Neuron (in vitro differentiated cells): ENCODE measurements at regions not wholly inside any gene's neighbourhood (a gene's known extent, or its start where the extent isn't known, plus 50 kb on each side); places are given as distances from the start of the nearest gene placed in this dataset.
"Not testable (repeated sequence)": the region's sequence is repeated elsewhere in the genome, so short reads cannot be mapped to it uniquely, and the experiment has no call there.

Experiments used
- H2AFZ ChIP-seq: one replicate; pipeline ENCODE4 v1.6.1; 2013; ENCODE audit warnings: low read depth, mild to moderate bottlenecking, inconsistent platforms, low read length, moderate library complexity
- H3K27me3 ChIP-seq: one replicate; pipeline ENCODE4 v1.6.1; 2013; ENCODE audit warnings: low read length; ENCODE audit not compliant: insufficient read depth
- H3K36me3 ChIP-seq: one replicate; pipeline ENCODE4 v1.6.1; 2013; ENCODE audit warnings: low read length; ENCODE audit not compliant: insufficient read depth
- H3K4me1 ChIP-seq: one replicate; pipeline ENCODE4 v1.6.1; 2013; ENCODE audit warnings: low read length; ENCODE audit not compliant: insufficient read depth
- H3K4me3 ChIP-seq: 2 replicates; pipeline ENCODE4 v1.5.1; 2013; ENCODE audit warnings: mild to moderate bottlenecking, low read length, moderate library complexity
- H3K9me3 ChIP-seq: one replicate; pipeline ENCODE4 v1.6.1; 2013; ENCODE audit warnings: low read length

DNA sequence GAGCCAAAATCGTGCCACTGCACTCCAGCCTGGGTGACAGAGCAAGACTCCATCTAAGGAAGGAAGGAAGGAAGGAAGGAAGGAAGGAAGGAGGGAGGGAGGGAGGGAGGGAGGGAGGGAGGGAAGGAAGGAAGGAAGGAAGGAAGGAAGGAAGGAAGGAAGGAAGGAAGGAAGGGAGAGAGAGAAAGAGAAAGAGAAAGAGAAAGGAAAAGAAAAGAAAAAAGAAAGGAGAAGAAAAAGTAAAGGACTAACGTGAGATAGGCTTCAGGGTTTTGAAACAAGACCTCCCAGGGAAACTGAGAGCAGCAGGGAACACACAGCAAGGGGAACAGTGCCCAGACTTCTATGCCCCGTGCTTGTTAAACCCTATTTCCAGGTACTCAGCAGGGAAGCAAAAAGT lies 278.7 kb downstream of the C16orf95 start:
- not testable (repeated sequence) for H3K4me3 ChIP-seq, H3K9me3 ChIP-seq, H3K36me3 ChIP-seq, H2AFZ ChIP-seq, H3K4me1 ChIP-seq
- peaks cover 13% of the 10 kb centered on the region for H3K27me3 ChIP-seq

DNA sequence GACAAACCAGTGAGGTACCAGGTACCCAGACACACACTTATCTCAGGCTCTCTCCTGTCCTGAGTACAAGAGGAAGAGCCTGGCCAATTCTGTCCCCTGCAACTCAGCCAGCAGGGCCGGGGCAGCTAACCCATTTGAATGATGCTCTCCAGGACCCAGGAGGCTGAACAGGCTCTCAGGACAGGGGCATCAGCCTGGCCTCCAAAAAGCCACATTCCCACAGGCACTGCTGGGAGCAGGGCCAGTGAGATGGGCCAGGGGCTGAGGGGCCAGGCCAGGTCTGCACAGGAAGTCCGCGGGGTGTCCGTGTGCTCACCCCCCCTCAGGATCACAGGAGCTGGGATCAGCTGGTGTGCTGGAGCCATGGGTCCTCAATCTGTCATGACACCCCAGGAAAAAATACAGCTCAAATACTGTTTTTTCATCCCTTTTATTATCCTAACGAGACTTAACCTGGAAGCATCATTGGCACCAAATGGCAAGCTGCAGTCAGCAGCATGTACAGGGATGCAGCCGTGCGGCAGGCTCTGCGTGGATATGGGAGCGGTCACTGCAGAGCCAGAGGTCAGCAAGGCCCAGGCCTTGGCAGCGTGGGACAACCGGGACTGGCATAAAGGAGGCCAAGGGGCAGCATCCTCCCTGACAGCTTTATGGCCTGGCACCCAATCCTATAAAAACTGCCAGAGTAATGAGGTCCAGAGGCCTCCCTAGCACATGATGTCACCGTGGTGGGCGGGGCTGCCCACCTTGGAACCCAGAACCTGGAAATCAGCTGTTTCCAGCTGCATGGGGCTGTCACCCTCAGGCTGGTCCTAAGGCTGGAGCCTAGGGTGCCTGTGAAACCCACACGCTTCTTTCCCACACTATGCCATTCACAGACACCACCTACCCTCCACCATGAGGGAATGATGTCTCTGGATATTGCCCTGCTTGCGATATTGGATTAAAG lies 276.7 kb downstream of the C16orf95 start:
- H3K27me3 ChIP-seq, result peaks cover 24% of the 10 kb centered on the region
- H3K9me3 ChIP-seq, result no peaks in the 10 kb centered on the region
- no peaks in the 10 kb centered on the region for H3K36me3 ChIP-seq
- no peak overlapping the region for H3K4me3 ChIP-seq
- H3K4me1 ChIP-seq, result no peaks in the 10 kb centered on the region
- H2AFZ ChIP-seq, result no peak overlapping the region

DNA sequence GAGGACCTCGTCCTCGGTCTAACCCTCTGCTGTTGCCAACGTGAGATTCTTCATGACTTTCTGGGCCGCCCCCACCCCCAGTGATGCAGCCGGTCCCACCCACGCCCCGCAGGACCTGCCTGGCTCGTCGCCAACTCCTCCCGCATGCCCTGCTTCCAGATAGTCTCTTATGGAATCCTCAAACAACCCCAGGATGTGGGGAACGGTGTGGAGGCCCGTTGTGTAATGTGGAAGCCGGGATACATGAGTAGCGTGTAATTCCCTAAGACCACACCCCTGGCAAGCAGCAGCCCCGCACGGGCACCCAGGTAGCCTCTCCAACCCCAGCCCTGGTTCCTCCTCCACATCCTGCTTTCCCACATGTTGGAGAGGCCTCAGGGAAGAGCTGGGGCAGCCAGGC lies 275.9 kb downstream of the C16orf95 start:
- Histone ChIP-seq H2AFZ (no peak overlapping the region), H3K27me3 (peaks cover 24% of the 10 kb centered on the region)

DNA sequence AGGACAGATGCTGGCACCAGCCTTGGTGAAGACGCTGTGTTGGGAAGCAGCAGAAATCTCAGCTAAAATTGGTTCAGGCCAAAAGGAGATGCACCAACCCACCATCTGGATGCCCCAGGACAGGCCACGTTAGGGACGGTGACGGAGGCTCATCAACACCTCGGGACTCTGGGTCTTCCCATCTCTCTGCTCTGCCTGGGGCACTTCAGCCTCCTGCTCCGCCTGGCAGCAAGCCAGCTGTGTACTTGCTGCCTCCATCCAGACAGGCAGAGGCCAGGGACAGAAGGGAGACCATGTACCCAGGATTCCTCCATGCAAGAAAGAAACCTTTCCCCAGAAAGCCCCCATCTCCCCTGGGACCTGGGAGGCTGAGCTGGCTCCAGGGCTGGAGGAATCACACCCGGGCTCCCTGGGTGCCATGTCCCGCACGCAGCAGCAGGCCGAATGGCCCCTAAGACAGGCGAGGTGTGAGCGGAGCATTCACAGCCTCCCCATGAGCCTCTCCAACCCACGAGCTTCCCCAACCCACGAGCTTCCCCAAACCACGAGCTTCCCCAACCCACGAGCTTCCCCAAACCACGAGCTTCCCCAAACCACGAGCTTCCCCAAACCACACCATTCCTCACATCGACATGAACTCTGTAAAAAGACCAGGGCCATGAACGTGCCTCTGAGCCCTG lies 274.5 kb downstream of the C16orf95 start:
- Histone ChIP-seq H3K27me3 (peaks cover 24% of the 10 kb centered on the region), H2AFZ (no peak overlapping the region), H3K4me1 (no peaks in the 10 kb centered on the region), H3K4me3 (no peak overlapping the region), H3K36me3 (no peaks in the 10 kb centered on the region), H3K9me3 (no peaks in the 10 kb centered on the region)

More for the DNA sequence above, 275.9 kb downstream of the C16orf95 start:
- Histone ChIP-seq H3K9me3 (no peaks in the 10 kb centered on the region), H3K4me1 (no peaks in the 10 kb centered on the region), H3K36me3 (no peaks in the 10 kb centered on the region), H3K4me3 (no peak overlapping the region)

DNA sequence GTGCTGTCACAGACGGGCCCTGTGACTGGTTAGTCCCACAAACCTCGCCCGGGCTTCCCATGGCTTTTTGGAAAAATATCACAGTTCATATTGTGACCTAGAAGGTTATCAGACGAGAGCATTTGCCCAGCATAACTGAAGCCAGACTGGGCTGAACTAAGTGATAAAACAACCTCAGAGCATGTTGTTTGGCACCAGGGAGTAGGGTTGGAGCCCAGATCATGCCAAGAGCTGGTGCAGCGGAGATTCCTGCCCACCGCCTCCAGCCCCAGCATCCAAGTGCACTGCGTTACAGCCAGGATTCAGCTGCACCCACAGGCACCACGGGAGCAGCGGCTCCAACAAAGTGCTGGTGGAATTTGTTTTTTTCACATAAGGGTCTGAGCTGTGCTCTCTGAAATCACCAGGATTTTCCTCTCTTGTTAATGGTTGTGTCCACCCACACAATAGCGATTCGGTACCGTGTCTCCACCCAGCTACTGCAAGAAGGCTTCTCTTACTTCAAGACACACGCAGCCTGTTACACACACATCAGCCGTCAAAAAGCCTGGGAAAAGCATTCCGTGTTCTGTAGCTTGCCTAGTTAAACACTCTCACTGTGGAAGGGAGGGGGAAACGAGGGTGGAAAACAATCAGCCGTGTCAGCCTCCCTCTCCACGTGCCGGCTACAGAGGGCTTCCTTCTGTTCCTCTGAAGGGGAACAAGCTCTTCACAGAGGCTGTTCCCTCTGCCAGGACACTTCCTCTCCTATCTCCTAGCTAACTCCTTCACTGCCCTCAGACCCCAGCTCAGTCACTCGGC lies 273.8 kb downstream of the C16orf95 start:
- H3K36me3 ChIP-seq, result no peaks in the 10 kb centered on the region
- H3K27me3 ChIP-seq, result peaks cover 24% of the 10 kb centered on the region
- H3K4me3 ChIP-seq, result no peak overlapping the region
- H2AFZ ChIP-seq, result no peak overlapping the region
- no peaks in the 10 kb centered on the region for H3K4me1 ChIP-seq
- no peaks in the 10 kb centered on the region for H3K9me3 ChIP-seq

DNA sequence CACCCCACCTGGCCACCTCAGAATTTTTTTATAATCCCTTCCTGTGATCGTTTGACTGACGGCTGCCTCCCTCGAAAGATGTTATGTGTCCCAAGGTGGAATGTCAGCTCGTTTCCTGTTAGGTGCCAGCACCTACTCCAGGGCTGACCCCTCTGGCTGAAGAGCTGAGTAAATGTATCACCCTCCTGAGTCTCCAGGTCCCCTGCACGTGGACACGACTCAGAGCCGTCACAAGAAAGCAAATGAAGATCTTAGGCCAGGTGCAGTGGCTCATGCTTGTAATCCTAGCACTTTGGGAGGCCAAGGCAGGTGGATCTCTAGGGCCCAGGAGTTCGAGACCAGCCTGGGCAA lies 273.2 kb downstream of the C16orf95 start:
- Histone ChIP-seq H3K9me3 (no peaks in the 10 kb centered on the region), H3K4me3 (no peak overlapping the region), H2AFZ (no peak overlapping the region), H3K4me1 (no peaks in the 10 kb centered on the region), H3K27me3 (peaks cover 24% of the 10 kb centered on the region), H3K36me3 (no peaks in the 10 kb centered on the region)

DNA sequence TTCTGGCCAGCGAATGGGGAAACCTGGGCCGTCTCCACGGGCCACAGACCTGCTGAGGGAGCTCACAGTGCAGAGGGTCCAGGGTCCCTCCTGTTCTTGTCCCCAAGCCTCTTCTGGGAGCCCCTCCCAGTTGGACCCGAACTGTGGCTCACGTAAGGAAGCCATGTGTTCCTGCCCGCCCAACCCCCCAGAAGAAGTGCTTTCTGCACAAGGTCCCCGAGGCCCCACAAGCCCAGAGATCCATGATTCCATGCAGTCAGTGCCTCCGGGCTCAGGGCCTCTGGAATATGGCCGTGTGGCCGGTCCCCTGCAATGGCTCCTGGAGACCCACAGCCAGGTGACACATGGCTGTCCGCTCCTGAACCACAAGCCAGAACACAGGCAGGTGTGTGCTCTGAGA lies 272.4 kb downstream of the C16orf95 start:
- Histone ChIP-seq H3K4me1 (no peaks in the 10 kb centered on the region), H3K9me3 (no peaks in the 10 kb centered on the region), H2AFZ (no peak overlapping the region), H3K4me3 (no peak overlapping the region), H3K27me3 (peaks cover 24% of the 10 kb centered on the region), H3K36me3 (no peaks in the 10 kb centered on the region)

DNA sequence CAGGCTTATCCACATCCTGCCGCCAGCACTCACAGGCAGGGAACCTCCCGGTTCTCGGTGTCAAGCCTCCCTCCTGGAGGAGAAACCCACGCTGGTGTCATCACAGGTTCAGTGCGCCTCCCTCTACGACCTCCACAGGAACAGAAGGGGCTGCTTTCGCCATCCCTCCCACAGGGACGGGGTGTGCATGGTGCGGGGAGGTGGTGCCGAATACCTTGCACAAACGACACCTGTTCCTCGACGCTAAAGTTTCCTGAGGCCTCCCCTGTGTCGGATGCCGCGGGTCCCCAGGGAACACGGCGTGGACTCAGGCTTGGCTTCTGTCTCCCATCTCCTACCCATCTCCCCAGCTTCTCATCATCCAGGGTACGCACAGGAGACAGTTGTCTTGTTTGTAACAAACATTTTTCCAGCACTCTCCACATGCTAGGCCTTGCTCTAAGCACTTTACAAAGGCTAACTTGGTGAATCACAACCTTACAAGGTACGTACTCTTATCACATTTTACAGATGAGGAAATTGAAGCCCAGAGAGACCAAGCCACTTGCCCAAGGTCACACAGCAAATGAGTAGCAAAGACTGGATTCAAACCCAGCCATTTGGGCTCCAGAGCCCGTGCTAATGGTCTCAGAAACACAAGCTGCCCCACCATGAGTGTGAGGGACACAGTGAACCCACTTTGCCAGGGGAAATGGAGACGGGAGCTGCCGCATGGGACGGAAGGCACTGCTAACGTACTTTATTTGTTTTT lies 271.6 kb downstream of the C16orf95 start:
- peaks cover 24% of the 10 kb centered on the region for H3K27me3 ChIP-seq
- H2AFZ ChIP-seq, result no peak overlapping the region
- no peaks in the 10 kb centered on the region for H3K36me3 ChIP-seq
- no peaks in the 10 kb centered on the region for H3K4me1 ChIP-seq
- no peak overlapping the region for H3K4me3 ChIP-seq
- H3K9me3 ChIP-seq, result no peaks in the 10 kb centered on the region

DNA sequence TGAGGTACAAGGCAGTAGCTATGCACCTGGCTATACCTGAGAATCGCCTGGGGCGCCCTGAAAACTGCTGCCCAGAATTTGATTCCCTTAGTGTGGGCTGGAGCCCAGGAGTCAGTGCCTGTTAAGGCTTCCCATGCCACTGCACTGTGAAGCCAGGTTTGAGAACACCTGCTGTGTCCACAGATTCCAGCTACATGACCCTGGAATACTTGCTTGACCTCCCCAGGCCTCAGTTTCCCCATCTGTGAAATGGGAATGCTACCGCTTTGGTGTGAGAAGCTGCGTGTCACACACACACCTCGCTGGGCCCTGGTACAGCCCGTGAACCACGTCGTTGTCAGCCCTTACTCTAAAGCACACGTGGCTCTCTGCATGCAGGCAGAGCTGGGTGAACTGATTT lies 271.0 kb downstream of the C16orf95 start:
- H3K4me1 ChIP-seq, result no peaks in the 10 kb centered on the region
- peaks cover 24% of the 10 kb centered on the region for H3K27me3 ChIP-seq
- H3K4me3 ChIP-seq, result no peak overlapping the region
- no peak overlapping the region for H2AFZ ChIP-seq
- H3K36me3 ChIP-seq, result no peaks in the 10 kb centered on the region
- H3K9me3 ChIP-seq, result no peaks in the 10 kb centered on the region

DNA sequence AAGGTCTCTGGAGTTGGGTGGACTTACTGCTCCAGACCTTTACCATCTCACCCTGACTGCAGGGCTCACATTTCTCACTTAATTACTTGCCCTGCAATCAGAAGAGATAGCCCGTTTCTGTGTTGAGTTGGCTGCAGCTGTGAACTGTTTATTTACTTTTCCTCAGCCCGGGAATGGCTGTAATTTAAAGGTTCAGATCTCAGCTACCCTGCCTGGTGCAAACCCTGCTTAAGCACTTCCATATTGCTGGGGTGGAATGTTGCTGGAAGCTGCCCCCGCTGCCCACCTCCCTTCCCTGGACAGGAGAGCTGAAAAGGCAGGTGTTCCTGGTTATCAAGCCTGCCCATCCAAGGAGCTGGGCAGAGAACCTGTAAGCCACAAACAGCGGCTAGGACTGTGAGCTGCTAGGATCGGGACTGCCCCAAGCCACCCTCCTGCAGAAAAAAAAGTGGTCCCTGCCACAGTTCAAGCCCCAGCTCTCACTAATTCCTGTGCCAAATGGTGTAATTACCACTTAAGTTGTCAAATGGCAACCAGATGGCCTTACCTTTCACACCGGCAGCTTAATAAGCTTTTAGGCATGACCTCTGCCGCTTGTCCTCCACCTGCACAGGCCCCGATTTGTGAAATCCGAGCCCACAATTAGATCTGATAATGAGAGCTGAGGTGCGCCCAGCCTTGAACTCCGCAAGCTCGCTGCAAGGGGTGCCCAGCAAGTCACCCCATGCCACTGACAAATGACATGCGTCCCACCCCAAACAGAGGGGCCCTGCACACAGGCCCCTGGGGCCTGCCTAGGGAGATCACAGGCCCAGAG lies 269.8 kb downstream of the C16orf95 start:
- Histone ChIP-seq H3K9me3 (no peaks in the 10 kb centered on the region), H3K27me3 (peaks cover 26% of the 10 kb centered on the region), H3K4me1 (no peaks in the 10 kb centered on the region), H3K36me3 (no peaks in the 10 kb centered on the region), H3K4me3 (no peak overlapping the region), H2AFZ (no peak overlapping the region)

DNA sequence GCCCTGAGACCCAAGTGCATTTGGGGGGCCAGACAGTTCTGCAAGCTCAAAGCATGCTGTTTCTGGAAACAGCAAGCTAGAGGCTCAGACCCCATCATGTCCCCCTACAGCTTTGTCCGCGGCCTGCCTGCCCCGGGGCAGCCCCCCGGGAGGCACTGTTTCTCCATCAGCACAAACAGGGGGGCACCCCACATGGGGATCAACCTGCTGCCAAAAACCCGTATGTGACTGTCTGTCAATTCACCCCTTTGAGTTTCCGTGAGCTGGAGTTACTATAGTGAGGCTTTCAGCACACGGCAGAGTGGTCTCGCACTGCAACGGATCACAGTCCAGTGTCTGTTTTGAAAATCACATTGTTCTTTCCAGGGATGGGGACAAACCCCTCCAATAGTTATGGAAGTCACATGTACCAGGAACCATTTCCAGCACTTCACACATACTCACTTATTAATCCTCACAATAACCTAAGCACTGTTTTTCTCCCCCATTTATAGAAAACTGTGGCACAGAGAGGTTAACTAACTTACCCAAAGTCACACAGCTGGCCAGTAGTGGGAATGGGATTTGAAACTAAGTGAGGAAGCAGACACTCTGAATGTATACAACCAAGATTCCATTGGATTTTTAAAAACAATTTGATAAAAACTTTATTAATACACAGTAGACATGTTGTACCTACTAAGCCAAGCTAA lies 269.0 kb downstream of the C16orf95 start:
- Histone ChIP-seq H2AFZ (no peak overlapping the region), H3K27me3 (peaks cover 20% of the 10 kb centered on the region), H3K4me3 (no peak overlapping the region), H3K36me3 (no peaks in the 10 kb centered on the region), H3K4me1 (no peaks in the 10 kb centered on the region), H3K9me3 (no peaks in the 10 kb centered on the region)
